IMR-90 (cell line): ENCODE measurements at regions not wholly inside any gene's neighbourhood (a gene's known extent, or its start where the extent isn't known, plus 50 kb on each side); places are given as distances from the start of the nearest gene placed in this dataset.

ENCODE experiments used
- ATAC-seq: fragments of 200-7000 bp; cut with Tn5 transposase; 2 replicates; pipeline ENCODE4 v1.9.1; 2020; ENCODE audit warnings: low read depth, mild to moderate bottlenecking, moderate library complexity
- BruUV-seq: library from RNA; stranded (reverse); fragments of 400-500 nt; replicated peaks from 2 replicates; lab custom pipeline; 2021; lab: Mats Ljungman, UMichigan
- CTCF ChIA-PET: fragments of 300-600 bp; formaldehyde crosslinking; extraction: SDS; loops from one replicate; lab custom pipeline; 2021; ENCODE audit warnings: antibody characterized with exemption; lab: Yijun Ruan, JAX
- POLR2A ChIA-PET: fragments of 300-600 bp; sonication (Branson Sonifier 250); formaldehyde crosslinking; loops from one replicate; lab custom pipeline; 2022; ENCODE audit warnings: antibody characterized with exemption; ENCODE audit not compliant: unreplicated experiment; lab: Charles Lee
- DNase-seq: peaks from one replicate; pipeline ENCODE4 v3.0.0; 2013
- H2AFZ ChIP-seq: replicated peaks from 2 replicates; pipeline ENCODE3; 2013; ENCODE audit warnings: low read length, mild to moderate bottlenecking; ENCODE audit not compliant: poor library complexity
- H2AK5ac ChIP-seq: 2 replicates; pipeline ENCODE4 v1.6.1; 2013; ENCODE audit warnings: low read depth, low read length, inconsistent platforms
- H2AK9ac ChIP-seq: replicated peaks from 2 replicates; pipeline ENCODE3; 2013; ENCODE audit warnings: mild to moderate bottlenecking, low read depth, low read length, moderate library complexity; ENCODE audit not compliant: poor library complexity
- H2BK120ac ChIP-seq: 2 replicates; pipeline ENCODE4 v1.6.1; 2013; ENCODE audit warnings: low read depth, low read length, inconsistent platforms
- H2BK15ac ChIP-seq: 3 replicates; pipeline ENCODE4 v1.6.1; 2013; ENCODE audit warnings: low read depth, low read length, inconsistent platforms
- H2BK20ac ChIP-seq: 2 replicates; pipeline ENCODE4 v1.6.1; 2013; ENCODE audit warnings: low read depth, mild to moderate bottlenecking, inconsistent platforms, low read length, moderate library complexity
- H2BK5ac ChIP-seq: 2 replicates; pipeline ENCODE4 v1.6.1; 2013; ENCODE audit warnings: mild to moderate bottlenecking, low read depth, low read length, inconsistent platforms; ENCODE audit not compliant: poor library complexity, severe bottlenecking
- H3K14ac ChIP-seq: replicated peaks from 2 replicates; pipeline ENCODE4 v1.6.1; 2013; ENCODE audit warnings: low read depth, low read length, inconsistent platforms
- H3K18ac ChIP-seq: 2 replicates; pipeline ENCODE4 v1.6.1; 2013; ENCODE audit warnings: low read depth, low read length, control low read depth
- H3K23ac ChIP-seq: 2 replicates; pipeline ENCODE4 v1.6.1; 2013; ENCODE audit warnings: low read depth, low read length, inconsistent platforms
- H3K27ac ChIP-seq: 2 replicates; pipeline ENCODE4 v1.5.1; 2013; ENCODE audit warnings: mild to moderate bottlenecking, control low read depth, low read length; ENCODE audit not compliant: insufficient read depth
- H3K27me3 ChIP-seq: 2 replicates; pipeline ENCODE4 v1.6.1; 2013; ENCODE audit warnings: low read length; ENCODE audit not compliant: control insufficient read depth, insufficient read depth
- H3K36me3 ChIP-seq: 2 replicates; pipeline ENCODE4 v1.6.1; 2013; ENCODE audit warnings: low read length, mixed read lengths; ENCODE audit not compliant: control insufficient read depth, insufficient read depth
- H3K4ac ChIP-seq: 2 replicates; pipeline ENCODE4 v1.6.1; 2013; ENCODE audit warnings: low read depth, low read length, inconsistent platforms
- H3K4me1 ChIP-seq: 2 replicates; pipeline ENCODE4 v1.6.1; 2013; ENCODE audit warnings: low read length, mixed read lengths; ENCODE audit not compliant: control insufficient read depth, insufficient read depth
- H3K4me2 ChIP-seq: 2 replicates; pipeline ENCODE4 v1.6.1; 2013; ENCODE audit warnings: low read depth, mild to moderate bottlenecking, control low read depth, low read length, moderate library complexity
- H3K4me3 ChIP-seq: 2 replicates; pipeline ENCODE4 v1.5.1; 2013; ENCODE audit warnings: low read depth, mild to moderate bottlenecking, control low read depth, low read length, moderate library complexity; ENCODE audit not compliant: insufficient read depth
- H3K56ac ChIP-seq: 2 replicates; pipeline ENCODE4 v1.6.1; 2013; ENCODE audit warnings: low read length, inconsistent platforms; ENCODE audit not compliant: insufficient read depth; ENCODE audit errors: extremely low read depth
- H3K79me1 ChIP-seq, 2 experiments: 2 replicates each; pipeline ENCODE4 v1.6.1; 2013; ENCODE audit warnings: low read length in 2 of 2, inconsistent platforms in 1 of 2, low read depth in 1 of 2
- H3K9ac ChIP-seq: 2 replicates; pipeline ENCODE4 v1.6.1; 2013; ENCODE audit warnings: low read depth, low read length, control low read depth
- H3K9me1 ChIP-seq: 2 replicates; pipeline ENCODE4 v1.6.1; 2013; ENCODE audit warnings: low read length, inconsistent platforms; ENCODE audit not compliant: insufficient read depth
- H3K9me3 ChIP-seq: 2 replicates; pipeline ENCODE4 v1.6.1; 2013; ENCODE audit warnings: low read length; ENCODE audit not compliant: control insufficient read depth, insufficient read depth
- H4K20me1 ChIP-seq: 2 replicates; pipeline ENCODE4 v1.6.1; 2013; ENCODE audit warnings: low read length, inconsistent platforms; ENCODE audit not compliant: insufficient read depth
- H4K5ac ChIP-seq: 2 replicates; pipeline ENCODE4 v1.6.1; 2013; ENCODE audit warnings: mild to moderate bottlenecking, low read depth, low read length, control low read depth
- H4K8ac ChIP-seq, 2 experiments: 2 replicates each; pipeline ENCODE4 v1.6.1; 2013; ENCODE audit warnings: low read depth in 2 of 2, low read length in 2 of 2, control low read depth in 1 of 2, inconsistent platforms in 1 of 2
- H4K91ac ChIP-seq: 2 replicates; pipeline ENCODE4 v1.6.1; 2013; ENCODE audit warnings: low read depth, low read length, inconsistent platforms; ENCODE audit not compliant: insufficient read depth
- BHLHE40 ChIP-seq: fragments of 150-350 bp; IDR thresholded peaks from 2 replicates; pipeline ENCODE4 v1.6.1; 2016; ENCODE audit warnings: mild to moderate bottlenecking, low read depth, low read length
- CEBPB ChIP-seq: IDR thresholded peaks from 2 replicates; pipeline ENCODE4 v1.6.1; 2012; ENCODE audit warnings: low read depth, low read length, improper control_type of control experiment
- CHD1 ChIP-seq: IDR thresholded peaks from 2 replicates; pipeline ENCODE4 v1.6.1; 2012; ENCODE audit warnings: low read depth, low read length, improper control_type of control experiment
- MAZ ChIP-seq: IDR thresholded peaks from 2 replicates; pipeline ENCODE4 v1.6.1; 2012; ENCODE audit warnings: low read depth, mild to moderate bottlenecking, low read length, improper control_type of control experiment, moderate library complexity, borderline replicate concordance
- RCOR1 ChIP-seq: IDR thresholded peaks from 2 replicates; pipeline ENCODE4 v1.6.1; 2012; ENCODE audit warnings: mild to moderate bottlenecking, low read length, improper control_type of control experiment; ENCODE audit not compliant: insufficient replicate concordance
- RFX5 ChIP-seq: IDR thresholded peaks from 2 replicates; pipeline ENCODE4 v1.8.0; 2012; ENCODE audit warnings: low read depth, mild to moderate bottlenecking, low read length, moderate library complexity
- WGBS, 2 experiments: methylation state at CpG; one replicate each; pipeline versions ENCODE4 v1.1.5 to v1.1.7; 2013; ENCODE audit warnings: missing lambda C conversion rate in 2 of 2; ENCODE audit not compliant: insufficient read length in 1 of 2; ENCODE audit errors: extremely low coverage in 2 of 2; 5-methylcytosine and 5-hydroxymethylcytosine counted together
- dilution Hi-C: fragments of 300-500 bp; cut with HindIII; formaldehyde crosslinking; loops from one replicate; pipeline ENCODE4 v1.14.3; 2018; ENCODE audit warnings: low sequenced_read_pairs; ENCODE audit not compliant: unreplicated experiment
- in situ Hi-C: fragments of 300-500 bp; cut with MboI; formaldehyde crosslinking; loops from 3 replicates; pipeline ENCODE4 v1.14.3; 2019; ENCODE audit warnings: low sequenced_read_pairs, inconsistent platforms, mixed read lengths
- intact Hi-C: fragments of 100-400 bp; cut with micrococcal nuclease; formaldehyde crosslinking; loops from 2 replicates; pipeline ENCODE4 v1.10.0; 2022
- TF ChIP-seq, protein P1 (sequence below): fragments of 150-350 bp; IDR thresholded peaks from 2 replicates; pipeline ENCODE4 v1.6.1; 2017; ENCODE audit warnings: mild to moderate bottlenecking, antibody characterized with exemption, low read length, low read depth
- TF ChIP-seq, protein P2 (sequence below): conservative IDR thresholded peaks from 2 replicates; pipeline ENCODE4 v1.5.1; 2012; ENCODE audit warnings: mild to moderate bottlenecking, low read depth, low read length, improper control_type of control experiment

DNA sequence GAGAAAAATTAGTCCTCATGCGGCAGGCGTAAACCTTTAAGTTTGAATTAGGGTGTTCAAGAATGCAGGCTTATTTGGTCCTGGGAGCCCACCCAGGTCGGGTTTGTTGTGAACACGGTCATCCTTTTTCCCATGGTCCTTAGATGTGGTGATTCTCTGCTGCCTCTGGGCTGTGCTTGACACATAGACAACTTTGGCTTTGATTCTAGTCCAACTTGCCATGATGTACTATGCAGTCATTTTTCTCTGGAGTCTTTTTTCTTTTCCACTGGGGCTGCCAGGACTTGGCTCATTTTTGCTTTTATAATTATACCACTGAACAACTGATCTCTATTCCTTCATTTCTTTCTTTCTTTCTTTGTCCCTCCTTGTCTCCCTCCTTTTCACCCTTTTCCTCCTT is 218.6 kb downstream of the SREK1 start:
- no peaks in the 10 kb centered on the region for H3K27me3 ChIP-seq
- H3K9ac ChIP-seq, result no peak overlapping the region
- no peaks in the 10 kb centered on the region for H3K9me1 ChIP-seq
- no peak overlapping the region for H2BK15ac ChIP-seq
- H3K4me2 ChIP-seq, result no peak overlapping the region
- no CpG with 5 or more reads among the region's 4 CpGs for WGBS, 2 experiments
- no peak overlapping the region for H4K8ac ChIP-seq
- no peaks in the 10 kb centered on the region for H4K20me1 ChIP-seq
- TF ChIP-seq, protein P1, sequence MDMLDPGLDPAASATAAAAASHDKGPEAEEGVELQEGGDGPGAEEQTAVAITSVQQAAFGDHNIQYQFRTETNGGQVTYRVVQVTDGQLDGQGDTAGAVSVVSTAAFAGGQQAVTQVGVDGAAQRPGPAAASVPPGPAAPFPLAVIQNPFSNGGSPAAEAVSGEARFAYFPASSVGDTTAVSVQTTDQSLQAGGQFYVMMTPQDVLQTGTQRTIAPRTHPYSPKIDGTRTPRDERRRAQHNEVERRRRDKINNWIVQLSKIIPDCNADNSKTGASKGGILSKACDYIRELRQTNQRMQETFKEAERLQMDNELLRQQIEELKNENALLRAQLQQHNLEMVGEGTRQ, result no peak
- TF ChIP-seq MAZ (no peak), CEBPB (no peak), CHD1 (no peak), RFX5 (no peak), BHLHE40 (no peak), RCOR1 (no peak)
- TF ChIP-seq, protein P2, sequence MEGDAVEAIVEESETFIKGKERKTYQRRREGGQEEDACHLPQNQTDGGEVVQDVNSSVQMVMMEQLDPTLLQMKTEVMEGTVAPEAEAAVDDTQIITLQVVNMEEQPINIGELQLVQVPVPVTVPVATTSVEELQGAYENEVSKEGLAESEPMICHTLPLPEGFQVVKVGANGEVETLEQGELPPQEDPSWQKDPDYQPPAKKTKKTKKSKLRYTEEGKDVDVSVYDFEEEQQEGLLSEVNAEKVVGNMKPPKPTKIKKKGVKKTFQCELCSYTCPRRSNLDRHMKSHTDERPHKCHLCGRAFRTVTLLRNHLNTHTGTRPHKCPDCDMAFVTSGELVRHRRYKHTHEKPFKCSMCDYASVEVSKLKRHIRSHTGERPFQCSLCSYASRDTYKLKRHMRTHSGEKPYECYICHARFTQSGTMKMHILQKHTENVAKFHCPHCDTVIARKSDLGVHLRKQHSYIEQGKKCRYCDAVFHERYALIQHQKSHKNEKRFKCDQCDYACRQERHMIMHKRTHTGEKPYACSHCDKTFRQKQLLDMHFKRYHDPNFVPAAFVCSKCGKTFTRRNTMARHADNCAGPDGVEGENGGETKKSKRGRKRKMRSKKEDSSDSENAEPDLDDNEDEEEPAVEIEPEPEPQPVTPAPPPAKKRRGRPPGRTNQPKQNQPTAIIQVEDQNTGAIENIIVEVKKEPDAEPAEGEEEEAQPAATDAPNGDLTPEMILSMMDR, result no peak
- H3K9me3 ChIP-seq, result no peaks in the 10 kb centered on the region
- H3K18ac ChIP-seq, result no peak overlapping the region
- no peak overlapping the region for H4K5ac ChIP-seq
- ATAC-seq (no peak), DNase-seq (no peak)
- no peaks in the 10 kb centered on the region for H3K36me3 ChIP-seq
- POLR2A ChIA-PET, result no interaction called here
- BruUV-seq, result no TSS peak
- no peaks in the 10 kb centered on the region for H3K79me1 ChIP-seq
- no peak overlapping the region for H2AK5ac ChIP-seq
- H3K23ac ChIP-seq, result no peak overlapping the region
- no peak overlapping the region for H3K4ac ChIP-seq
- no peaks in the 10 kb centered on the region for H3K4me1 ChIP-seq
- CTCF ChIA-PET, result no interaction called here
- H3K14ac ChIP-seq, result no peak overlapping the region
- no peak overlapping the region for H3K4me3 ChIP-seq
- intact Hi-C loops (no loop called here), in situ Hi-C loops (no loop called here), dilution Hi-C loops (no loop called here)
- H2BK20ac ChIP-seq, result no peak overlapping the region
- H3K27ac ChIP-seq, result no peak overlapping the region
- no peak overlapping the region for H2BK5ac ChIP-seq
- H2BK120ac ChIP-seq, result no peak overlapping the region
- H2AFZ ChIP-seq, result no peak overlapping the region
- H3K56ac ChIP-seq, result no peak overlapping the region
- no peak overlapping the region for H2AK9ac ChIP-seq
- H4K91ac ChIP-seq, result no peak overlapping the region
